Muscle of back (tissue), 3 donors: ENCODE measurements at regions not wholly inside any gene's neighbourhood (a gene's known extent, or its start where the extent isn't known, plus 50 kb on each side); places are given as distances from the start of the nearest gene placed in this dataset.

Experiments used
- DNase-seq, 3 donors: peaks; one replicate each; pipeline versions ENCODE4 v3.0.0 to v3.0.0-alpha.2; 2013

DNA sequence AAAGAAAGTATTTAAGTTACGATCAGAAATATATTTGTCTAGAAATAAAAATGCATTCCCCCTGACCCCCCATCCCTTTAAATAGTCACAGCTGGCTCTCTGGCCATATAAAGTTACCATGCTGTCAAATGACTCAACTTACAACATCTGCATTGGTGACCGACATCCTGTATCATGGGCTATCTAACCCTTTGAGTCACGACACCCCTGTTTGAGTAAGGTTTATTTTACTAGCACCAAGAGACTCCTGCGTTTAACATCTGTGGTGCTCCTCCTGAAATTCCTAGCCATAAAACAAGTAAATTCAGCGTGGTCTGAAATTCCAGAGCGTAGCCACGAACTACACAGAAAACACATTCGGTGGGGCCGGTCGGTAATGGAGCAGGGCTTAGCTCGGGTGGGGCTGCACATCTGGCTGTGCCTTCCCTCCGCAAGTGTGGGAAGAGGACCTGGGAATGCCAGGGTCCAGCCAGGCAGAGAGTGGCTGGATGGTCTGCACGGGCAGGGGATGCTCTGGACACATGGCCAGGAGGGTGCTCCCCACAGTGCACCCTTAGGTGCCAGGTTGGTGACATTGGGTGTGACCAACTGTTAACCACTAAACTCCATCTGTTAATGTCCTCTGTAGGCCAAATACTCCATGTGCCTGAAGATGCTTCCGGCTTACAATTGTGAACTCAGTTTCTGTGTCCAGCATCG is 53.0 kb upstream of the CLDN14 start:
- no peak for DNase-seq

DNA sequence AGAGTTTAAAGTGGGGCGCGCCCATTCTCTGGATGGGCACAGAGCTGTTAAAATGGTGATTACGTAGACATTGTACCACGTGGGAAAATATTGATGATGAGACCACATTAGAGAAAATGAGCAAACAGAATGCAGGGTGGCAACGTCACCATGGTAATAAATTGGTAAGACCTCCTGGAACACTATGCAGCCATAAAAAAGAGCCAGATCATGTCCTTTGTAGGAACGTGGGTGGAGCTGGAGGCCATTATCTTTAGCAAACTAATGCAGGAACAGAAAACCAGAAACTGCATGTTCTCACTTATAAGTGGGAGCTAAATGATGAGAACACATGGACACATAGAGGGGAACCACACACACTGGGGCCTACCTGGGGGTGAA is 53.5 kb upstream of the CLDN14 start:
- DNase-seq = no peak

DNA sequence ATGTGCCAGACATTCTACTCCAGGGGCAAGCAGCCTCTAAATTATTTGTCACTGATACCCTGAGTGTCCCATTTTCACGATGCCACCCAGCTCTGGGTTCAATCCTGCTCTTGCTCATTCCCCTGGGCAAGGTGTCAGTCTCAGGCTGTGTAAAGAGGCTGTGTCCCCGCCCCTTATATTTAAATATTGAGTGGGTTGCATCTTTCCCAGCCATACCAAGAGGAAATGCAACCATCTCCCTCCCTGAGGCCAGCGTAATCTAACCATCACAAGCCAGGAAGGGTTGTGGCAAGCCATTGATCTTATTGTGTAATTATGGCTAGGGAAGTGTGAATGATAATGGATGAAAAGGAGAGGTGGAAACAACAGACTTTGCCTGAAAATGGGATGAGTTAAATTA is 54.7 kb upstream of the CLDN14 start:
- no peak for DNase-seq

DNA sequence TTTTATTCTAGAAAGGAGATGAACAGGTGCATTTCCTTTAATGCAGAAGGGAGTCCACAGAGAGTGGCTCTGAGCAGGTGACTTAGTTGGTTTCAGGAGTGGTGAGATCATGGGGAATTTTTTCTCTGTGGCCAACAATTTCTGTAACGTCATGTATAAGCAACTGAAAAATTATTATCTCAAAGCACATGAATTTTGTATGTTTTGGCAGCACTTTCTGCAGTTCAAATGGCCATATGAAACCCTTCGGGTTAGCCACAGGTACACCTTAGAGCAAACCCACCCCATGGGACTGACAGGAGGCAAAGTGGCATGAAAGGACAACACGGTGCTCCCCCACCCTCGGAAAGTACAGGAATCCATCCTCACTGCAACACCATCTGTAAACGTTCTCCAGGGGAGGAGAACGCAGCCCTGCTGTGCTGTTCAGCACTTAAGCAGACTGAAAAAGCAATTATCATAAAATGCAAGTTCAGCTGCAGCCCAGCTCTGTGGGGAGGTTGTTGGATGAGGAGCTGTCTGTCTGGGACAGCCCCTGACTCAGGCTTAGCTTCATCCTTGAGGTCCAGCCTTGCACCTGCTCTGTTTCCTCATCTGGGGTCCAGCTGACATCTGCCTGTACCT is 55.8 kb upstream of the CLDN14 start:
- DNase-seq = peak in 1 of 3 donors; percentile 48

DNA sequence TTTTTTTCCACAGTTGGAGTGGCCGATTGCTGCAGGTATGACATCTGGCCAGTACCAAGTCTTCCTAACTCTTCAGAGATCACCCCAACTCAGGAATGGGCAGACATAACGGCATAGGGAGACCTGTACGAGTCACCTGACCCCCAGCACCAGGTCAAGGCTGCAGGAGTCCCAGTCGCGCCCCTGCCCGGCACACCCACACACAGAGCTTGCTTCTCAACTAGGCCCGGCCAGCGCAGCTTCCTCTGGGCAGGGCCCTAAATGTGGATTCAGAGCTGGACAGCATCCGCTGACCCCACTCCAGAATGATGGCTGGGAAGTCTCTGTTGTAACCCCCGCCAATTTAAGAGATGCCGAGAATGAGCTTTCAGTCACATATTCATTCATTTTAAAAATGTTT is 58.8 kb upstream of the CLDN14 start:
- DNase-seq = no peak

DNA sequence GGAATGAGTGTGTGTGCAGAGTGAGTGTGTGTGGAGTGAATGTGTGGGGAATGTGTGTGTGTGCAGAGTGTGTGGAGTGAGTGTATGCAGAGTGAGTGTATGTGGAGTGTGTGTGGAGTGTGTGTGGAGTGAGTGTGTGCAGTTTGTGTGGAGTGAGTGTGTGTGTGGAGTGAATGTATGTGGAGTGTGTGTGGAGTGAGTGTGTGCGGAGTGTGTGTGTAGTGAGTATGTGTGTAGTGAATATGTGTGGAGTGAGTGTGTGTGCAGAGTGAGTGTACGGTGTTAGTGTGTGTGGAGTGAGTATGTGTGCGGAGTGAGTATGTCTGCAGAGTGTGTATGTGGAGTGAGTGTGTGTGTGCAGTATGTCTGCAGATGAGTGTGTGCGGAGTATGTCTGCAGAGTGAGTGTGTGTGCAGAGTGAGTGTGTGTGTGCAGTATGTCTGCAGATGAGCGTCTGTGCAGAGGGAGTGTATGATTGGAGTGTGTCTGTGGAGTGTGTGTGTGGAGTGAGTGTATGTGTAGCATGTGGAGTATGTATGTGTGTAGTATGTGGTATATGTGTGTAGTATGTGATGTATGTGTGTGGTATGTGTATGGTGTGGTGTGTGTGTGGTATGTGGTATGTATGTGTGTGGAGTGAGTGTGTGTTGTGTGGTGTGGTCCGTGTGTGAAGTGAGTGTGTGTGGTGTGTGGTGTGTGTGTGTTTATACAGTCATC is 59.7 kb upstream of the CLDN14 start:
- no peak for DNase-seq

DNA sequence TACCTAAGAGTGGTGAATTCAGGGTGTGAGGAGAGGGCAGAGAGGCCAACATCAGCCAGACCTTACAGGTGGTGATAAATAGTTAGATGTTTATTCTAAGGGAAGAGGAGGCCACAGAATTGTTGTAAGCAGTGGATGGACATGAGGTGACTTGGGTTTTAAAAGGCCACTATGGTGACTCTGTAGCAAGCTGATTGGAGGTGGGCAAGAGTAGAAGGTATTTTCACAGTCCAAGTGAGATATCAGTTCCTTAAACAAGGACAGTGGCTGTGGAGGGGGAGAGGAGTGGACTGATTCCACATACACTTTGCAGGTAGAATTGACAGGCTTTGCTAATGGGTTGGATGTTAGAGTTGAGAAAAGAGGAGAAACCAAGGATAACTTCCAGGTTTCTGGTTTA is 60.8 kb upstream of the CLDN14 start:
- DNase-seq = no peak

DNA sequence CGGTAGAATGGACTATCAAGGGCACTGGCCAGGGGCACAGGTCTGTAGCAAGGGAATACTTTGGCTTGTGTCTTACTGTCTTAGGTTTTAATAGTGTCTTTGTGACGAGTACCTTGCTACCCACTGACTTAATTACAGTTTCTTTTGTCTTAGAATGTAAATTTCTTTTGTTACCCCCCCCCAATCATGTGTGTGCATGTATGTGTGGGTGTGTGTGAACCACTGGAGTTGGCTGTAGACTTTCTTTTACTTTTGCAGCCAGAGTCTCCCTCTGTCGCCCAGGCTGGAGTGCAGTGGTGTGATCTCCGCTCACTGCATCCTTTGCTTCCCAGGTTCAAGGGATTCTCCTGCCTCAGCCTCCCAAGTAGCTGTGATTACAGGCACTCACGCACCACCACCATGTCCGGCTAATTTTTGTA is 61.8 kb upstream of the CLDN14 start:
- DNase-seq = no peak

DNA sequence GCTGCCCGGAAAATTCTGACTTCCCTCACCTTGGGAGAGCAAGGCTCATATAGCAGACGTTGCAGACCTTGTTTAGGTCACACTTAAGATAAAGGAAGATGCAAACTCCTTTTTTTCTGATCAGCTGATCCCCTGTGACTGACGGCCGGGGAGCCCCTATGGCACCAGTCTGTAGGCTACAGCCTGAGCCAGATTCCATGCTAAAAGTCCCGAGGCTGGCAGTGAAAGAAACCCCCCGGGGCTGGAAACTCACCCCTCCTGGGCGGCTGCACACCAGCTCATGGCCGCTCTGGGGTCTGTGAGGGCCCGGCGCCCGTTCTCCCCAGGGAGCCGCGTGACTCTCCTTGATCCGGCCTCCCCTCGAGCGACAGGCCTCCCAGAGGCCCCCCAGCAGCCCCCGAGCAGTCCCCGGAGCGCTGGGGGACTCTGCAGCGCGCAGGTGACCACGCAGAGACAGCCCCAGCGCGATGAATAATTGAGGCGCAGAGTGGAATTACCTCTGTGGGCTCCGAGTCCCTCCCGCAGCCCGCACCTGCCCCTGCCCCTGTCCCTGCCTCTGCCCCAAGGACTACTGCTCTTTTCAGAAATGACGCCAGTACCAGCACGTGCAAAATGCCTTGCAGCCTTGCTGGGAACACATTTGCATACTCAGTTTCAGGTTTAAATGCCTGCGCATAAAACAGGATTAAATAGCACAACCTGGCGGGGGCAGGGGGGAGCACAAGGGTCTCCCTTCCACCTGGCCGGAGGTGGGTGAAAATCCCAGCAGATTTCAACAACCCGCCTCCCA is 62.6 kb upstream of the CLDN14 start:
- DNase-seq = no peak

DNA sequence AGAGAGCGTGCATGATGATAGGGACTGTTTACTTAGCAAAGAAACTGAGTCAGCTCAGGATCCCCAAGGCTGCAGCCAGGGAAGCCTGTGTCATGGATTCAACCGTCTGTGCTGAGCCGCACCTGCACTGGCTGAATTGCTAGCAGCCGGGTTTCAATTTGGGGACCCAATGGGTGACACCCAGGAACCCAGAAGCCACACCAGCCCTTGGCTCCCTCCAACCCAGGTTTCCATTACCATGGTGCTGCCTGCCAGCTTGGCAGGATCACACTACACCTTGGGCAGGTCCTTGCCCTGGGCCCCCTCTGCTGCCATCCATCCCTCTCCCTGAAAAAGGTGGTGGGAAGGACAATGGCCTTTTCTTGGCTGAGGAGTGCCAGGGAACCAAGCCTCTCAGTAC is 64.0 kb upstream of the CLDN14 start:
- DNase-seq = no peak

DNA sequence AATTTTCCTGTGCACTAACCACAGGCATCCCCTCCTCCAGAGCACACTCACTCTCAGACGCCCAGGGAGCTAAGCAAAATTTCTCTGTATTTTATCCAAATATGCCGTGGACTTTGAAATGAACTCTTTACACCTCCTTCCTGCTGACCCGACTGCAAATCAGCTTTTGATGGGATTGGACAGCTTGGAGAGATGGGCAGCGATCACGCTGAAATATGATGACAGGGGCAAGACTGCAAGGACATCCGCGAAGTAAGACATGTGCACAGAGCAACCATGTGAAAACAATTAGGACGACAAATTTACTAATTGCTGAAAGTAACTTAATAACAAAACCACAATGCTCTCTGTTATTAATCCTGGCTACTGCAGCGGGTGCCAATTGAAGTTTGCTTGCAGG is 64.6 kb upstream of the CLDN14 start:
- DNase-seq = no peak

DNA sequence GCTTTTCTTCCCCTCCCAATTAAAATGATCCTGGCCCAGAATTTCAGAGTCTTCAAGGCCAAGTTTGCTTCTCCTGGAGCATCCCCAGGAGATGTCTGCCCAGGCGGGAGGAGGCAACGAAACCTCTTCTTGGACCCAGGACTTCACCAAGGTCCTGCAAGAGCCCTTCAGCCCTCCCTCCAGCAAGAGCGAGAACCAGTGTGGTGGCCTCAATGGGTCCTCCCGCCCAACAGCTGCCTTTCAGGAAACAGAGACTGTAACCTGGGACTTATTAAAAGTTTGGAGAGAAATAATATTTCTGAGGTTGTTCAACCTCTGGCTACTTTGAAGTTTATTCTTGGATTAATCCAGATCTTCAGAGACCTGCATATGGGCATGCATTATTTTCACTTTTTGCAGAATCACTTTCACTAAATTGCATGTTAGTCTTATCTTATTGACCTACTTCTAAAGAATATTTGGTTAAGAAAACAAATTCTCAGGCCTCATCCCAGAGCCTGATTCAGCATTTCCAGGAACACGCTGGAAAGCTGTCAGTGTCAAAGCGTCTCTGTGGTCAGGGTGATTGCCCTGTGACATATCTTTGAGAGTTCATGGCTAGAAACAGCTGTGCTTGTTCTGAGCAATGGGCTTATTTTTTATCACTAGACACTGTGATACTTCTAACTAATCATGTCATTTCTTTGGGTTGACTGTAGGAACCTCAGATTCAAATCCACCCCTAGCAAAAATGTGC is 66.0 kb upstream of the CLDN14 start:
- DNase-seq = no peak

DNA sequence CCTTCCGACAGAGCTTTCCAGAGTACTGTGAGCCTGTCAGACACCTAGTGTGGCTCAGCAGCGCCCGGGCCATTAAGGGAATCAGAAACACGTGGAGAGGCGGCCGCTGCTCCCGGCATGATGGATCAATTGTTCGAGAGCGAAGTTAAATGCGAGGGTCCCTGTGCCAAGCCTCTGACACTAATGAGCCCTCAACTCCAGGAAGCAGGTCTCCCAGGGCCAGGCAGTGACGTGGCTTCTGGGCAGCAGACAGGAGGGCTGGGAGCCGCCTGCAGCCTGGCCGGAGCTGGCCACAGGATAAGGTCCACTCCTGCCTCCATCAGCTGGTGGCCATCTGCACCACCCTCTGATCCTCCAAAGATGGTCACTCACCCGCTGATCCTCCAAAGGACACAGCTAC is 67.5 kb upstream of the CLDN14 start:
- DNase-seq = no peak

DNA sequence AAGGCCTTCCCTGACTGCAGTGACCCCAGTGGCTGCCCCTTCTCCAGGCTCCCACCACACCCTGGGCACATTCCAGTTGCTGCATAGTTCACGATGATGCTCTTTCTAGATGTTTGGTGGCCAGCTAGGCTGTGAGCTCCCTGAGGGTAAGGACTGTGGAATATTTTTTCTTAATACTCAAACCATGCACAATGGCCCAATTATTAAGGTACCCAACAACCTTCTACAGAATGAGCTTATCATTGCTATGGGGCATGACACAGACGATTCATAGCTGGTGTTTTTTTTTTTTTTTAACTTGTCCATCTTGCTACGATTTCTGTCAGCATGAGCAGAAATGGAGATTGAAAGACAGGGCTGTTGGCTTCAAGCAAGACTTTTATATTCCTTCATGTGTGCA is 68.9 kb upstream of the CLDN14 start:
- DNase-seq = no peak

DNA sequence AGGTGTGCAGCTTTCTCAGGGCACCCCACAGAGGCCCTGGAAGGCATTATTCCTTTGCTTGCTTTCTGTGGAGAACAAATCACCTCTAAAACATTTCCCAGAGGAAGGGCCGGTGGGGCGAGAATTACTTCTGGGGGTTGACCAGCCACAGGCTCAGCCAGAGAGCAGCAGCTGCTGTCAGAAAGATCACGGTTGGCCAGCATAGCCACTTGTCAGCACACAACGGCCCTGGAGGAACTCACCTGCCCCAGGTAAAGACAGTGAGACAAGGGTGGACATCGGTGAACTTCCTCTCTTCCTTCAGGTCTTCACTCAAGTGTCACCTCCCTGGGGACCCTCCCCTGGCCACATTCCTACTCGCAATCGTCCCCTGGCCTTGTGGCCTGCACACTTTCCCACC is 69.5 kb upstream of the CLDN14 start:
- DNase-seq = no peak

DNA sequence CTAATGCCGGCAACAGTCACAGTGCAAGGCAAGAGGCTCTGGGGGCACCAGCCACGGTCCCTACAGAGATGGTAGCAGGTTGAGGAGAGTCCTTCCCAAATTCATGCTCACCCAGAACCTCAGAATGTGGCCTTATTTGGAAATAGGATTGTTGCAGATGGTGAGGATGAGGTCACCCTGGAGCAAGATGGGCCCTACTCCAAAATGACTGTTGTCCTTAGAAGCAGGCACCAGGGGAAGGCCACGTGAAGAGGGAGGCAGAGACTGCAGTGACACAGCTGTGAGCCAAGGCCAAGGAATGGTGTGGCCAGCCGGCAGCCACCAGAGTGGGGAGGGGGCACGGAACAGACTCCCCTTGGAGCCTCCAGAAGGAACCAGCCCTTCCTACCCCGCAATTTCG is 70.8 kb upstream of the CLDN14 start:
- peak in 1 of 3 donors; percentile 54 for DNase-seq

DNA sequence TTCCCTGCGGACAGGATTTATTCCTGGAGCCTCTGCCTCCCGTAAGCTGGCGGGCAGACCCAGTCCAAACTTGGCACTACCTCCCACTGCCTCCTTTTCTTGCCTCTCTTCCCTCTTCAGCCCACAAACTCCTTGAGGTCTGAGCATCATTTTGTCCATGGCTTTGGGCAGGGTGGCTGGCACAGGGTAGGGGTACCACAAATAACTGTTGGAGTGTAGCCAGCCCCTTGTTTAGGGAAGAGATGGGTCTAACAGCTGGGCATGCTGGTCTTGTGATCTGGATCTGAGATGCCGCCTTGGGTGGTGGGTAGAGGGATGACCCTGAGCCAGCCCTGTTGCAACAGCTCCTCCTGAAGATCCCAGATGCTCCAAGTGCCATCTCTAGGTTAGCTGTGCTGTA is 71.4 kb upstream of the CLDN14 start:
- peak in 1 of 3 donors; percentile 40 for DNase-seq

DNA sequence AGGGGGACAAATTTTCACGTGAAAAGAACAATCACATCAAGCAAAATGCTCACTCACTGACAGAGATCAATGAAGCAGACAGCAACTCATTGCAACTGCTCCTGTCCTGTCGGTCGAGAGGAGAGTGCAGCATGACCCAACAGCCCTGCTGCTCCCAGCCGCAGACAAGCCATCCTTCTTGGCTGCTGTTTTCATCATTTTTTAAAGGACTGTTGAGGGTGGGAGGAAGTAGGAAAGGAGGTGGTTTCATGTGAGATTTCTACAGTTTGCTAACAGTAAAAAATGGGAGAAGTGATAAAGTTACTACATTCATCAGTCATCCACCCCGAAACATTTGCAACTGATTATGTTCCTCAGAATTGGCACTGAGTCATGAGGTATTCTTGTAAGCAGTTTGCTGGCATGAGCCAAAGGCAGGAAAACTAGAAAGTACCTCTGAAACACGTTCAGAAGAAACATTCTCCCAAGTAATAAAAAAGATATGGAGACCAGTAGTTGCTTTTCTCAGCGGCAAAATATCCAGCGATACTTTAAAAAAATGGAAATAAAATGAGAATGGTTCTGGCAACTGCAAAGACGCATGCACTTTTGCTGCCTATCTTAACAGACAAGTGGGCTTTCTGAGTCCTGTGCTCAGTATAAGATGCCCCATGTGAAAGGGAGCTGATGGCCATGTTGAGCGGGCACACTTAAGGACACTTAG is 72.0 kb upstream of the CLDN14 start:
- DNase-seq = peak in 2 of 3 donors; percentile 70 to 92

DNA sequence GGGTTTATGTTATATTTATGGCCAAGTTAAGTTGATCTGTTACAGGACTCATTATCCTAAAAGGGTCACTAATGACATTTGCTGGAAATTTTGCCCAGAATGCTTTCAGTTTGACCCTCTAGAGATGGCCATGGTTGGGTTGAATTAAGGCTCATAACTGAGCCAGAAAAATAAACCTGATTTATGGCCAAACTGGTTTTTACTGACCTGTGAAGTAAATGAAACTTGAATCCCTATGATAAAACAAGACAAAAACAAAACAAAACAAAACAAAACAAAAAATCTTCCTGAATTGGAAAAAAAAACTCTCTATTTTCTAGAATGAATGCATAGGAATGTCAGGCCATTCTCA is 72.5 kb upstream of the CLDN14 start:
- DNase-seq = peak in 1 of 3 donors; percentile 57

DNA sequence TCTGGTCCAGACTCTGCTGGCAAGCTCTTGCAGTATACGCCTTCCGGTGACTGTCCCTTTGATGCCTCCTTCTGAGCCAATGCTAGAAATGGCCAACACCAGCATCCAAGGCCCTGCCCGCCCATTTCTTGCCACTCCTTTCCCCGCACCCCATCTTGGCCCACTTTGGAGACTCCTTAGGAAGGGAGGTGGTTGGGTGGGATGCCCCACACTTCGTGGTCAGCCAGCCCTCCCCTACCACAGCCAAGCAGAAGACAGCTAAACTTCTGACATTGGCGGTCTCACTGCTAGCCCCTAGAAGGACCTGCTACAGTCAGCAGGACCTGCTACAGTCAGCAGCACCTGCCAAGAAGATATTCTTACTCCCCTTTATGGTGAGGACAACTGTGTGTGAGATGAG is 73.5 kb upstream of the CLDN14 start:
- no peak for DNase-seq
